Activated T-helper 17 cell treated with anti-CD3 and anti-CD28 coated beads, Interleukin-2, amount 50 U/mL, for 72 hours (primary cell): ENCODE measurements at regions not wholly inside any gene's neighbourhood (a gene's known extent, or its start where the extent isn't known, plus 50 kb on each side); places are given as distances from the start of the nearest gene placed in this dataset.

Source experiments
- ATAC-seq: fragments of 150-1000 bp; cut with Tn5 transposase; replicated peaks from 2 replicates; pipeline ENCODE4 v1.10.0; 2021; ENCODE audit warnings: mild to moderate bottlenecking, moderate library complexity
- H3K27ac Mint-ChIP-seq: one replicate; pipeline ENCODE4 v1.8.0; 2022; ENCODE audit warnings: mixed read lengths
- H3K27me3 Mint-ChIP-seq: one replicate; pipeline ENCODE4 v1.8.0; 2022; ENCODE audit warnings: mixed read lengths
- H3K36me3 Mint-ChIP-seq: one replicate; pipeline ENCODE4 v1.8.0; 2022; ENCODE audit warnings: low read depth, mild to moderate bottlenecking, mixed read lengths
- H3K4me1 Mint-ChIP-seq: one replicate; pipeline ENCODE4 v1.8.0; 2022; ENCODE audit warnings: mixed read lengths
- H3K4me3 Mint-ChIP-seq: one replicate; pipeline ENCODE4 v1.8.0; 2022; ENCODE audit warnings: mild to moderate bottlenecking, mixed read lengths
- H3K9me3 Mint-ChIP-seq: one replicate; pipeline ENCODE4 v1.8.0; 2022; ENCODE audit warnings: mixed read lengths

DNA sequence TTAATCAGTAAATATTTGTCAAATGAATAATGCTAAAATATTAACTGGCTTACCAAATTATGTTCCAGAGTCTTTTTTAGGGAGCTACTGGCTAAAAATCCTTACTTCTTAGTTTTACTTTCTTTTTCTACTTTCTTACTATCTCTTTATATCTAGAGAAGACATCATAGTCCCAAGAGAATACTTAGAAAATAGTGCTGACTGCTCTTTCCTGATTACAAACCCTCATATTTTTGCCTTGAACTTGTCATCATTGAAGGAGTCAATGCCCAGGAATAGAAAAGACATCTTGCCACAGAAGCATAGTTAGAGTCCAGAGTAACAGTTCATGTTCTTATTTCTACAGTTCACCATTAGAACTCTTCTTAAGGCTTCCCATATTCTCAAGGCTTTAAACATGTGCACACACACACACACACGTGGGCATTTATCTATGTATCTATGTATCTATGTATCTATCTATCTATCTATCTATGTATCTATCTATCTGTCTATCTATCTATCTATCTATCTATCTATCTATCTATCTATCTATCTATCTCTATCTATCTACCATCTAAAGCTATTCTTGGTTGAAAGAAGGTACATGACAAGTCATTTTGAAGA lies 654.3 kb downstream of the ANXA1 start:
- no peaks in the 10 kb centered on the region for H3K4me1 Mint-ChIP-seq
- no peaks in the 10 kb centered on the region for H3K36me3 Mint-ChIP-seq
- H3K27ac Mint-ChIP-seq, result no peak overlapping the region
- peaks cover 3% of the 10 kb centered on the region for H3K9me3 Mint-ChIP-seq
- H3K4me3 Mint-ChIP-seq, result no peak overlapping the region
- ATAC-seq, result no peak
- no peaks in the 10 kb centered on the region for H3K27me3 Mint-ChIP-seq

GRCh38 chr9:73806876-73807275 lies 655.2 kb downstream of the ANXA1 start:
- Mint-ChIP-seq H3K4me3 (no peak overlapping the region), H3K4me1 (no peaks in the 10 kb centered on the region), H3K9me3 (peaks cover 3% of the 10 kb centered on the region), H3K27me3 (no peaks in the 10 kb centered on the region), H3K27ac (no peak overlapping the region), H3K36me3 (no peaks in the 10 kb centered on the region)
- ATAC-seq, result no peak

GRCh38 chr9:73807952-73808351 lies 656.3 kb downstream of the ANXA1 start:
- ATAC-seq, result no peak
- H3K9me3 Mint-ChIP-seq, result peaks cover 3% of the 10 kb centered on the region
- H3K4me3 Mint-ChIP-seq, result no peak overlapping the region
- H3K27me3 Mint-ChIP-seq, result no peaks in the 10 kb centered on the region
- H3K27ac Mint-ChIP-seq, result no peak overlapping the region
- no peaks in the 10 kb centered on the region for H3K4me1 Mint-ChIP-seq
- H3K36me3 Mint-ChIP-seq, result no peaks in the 10 kb centered on the region

GRCh38 chr9:73810585-73811215 lies 659.0 kb downstream of the ANXA1 start:
- H3K4me3 Mint-ChIP-seq, result no peak overlapping the region
- no peak overlapping the region for H3K27ac Mint-ChIP-seq
- H3K9me3 Mint-ChIP-seq, result peaks cover 4% of the 10 kb centered on the region
- no peaks in the 10 kb centered on the region for H3K27me3 Mint-ChIP-seq
- H3K36me3 Mint-ChIP-seq, result no peaks in the 10 kb centered on the region
- ATAC-seq, result no peak
- H3K4me1 Mint-ChIP-seq, result no peaks in the 10 kb centered on the region

- H3K9me3 Mint-ChIP-seq, result peaks cover 9% of the 10 kb centered on the region
- H3K4me1 Mint-ChIP-seq, result no peaks in the 10 kb centered on the region
- H3K27me3 Mint-ChIP-seq, result no peaks in the 10 kb centered on the region
- ATAC-seq, result no peak
- no peaks in the 10 kb centered on the region for H3K36me3 Mint-ChIP-seq
- no peak overlapping the region for H3K27ac Mint-ChIP-seq
- H3K4me3 Mint-ChIP-seq, result no peak overlapping the region
Observed at GRCh38 chr9:73813546-73813945, 661.9 kb downstream of the ANXA1 start.

DNA sequence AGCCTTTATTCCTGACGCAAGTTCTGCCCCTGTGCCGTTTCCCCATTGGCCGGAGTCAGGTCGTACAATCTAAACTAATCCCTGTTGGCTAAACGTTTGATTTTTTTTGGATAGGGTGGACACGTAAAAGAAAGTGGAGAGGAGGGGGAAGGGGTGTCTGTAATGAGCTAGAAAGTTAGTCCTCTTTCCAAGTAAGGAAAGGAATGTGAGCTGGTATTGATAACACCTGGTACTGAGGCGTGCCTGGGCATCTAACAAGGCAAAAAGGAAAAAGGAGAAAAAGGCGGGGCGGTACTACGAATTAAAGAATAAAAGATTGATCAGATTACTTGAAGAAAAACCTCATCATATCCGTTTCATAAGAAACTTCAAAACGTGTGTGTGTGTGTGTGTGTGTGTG lies 665.2 kb downstream of the ANXA1 start:
- no peak overlapping the region for H3K27ac Mint-ChIP-seq
- no peaks in the 10 kb centered on the region for H3K36me3 Mint-ChIP-seq
- H3K27me3 Mint-ChIP-seq, result no peaks in the 10 kb centered on the region
- no peak overlapping the region for H3K4me3 Mint-ChIP-seq
- no peaks in the 10 kb centered on the region for H3K4me1 Mint-ChIP-seq
- H3K9me3 Mint-ChIP-seq, result peaks cover 12% of the 10 kb centered on the region
- no peak for ATAC-seq

DNA sequence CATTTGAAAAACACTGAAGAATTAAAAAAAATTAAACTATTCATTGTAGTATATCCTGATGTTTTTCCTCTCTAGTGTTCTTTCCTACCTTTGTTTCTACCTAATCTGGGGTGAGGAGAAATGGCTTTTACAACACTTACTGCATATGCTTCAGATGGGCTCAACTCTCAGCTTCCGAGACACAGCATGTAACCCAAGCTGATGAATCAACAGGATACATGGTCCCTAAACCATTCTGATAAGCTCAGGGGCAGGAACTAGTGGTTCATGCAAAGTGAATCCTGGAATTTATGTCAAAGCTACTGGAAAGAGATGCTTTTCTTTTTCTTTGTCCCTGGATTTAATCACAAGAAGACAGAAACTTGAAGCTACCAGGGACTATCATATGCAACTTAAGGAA lies 672.5 kb upstream of the RORB start:
- H3K36me3 Mint-ChIP-seq, result no peaks in the 10 kb centered on the region
- H3K9me3 Mint-ChIP-seq, result peaks cover 7% of the 10 kb centered on the region
- no peaks in the 10 kb centered on the region for H3K4me1 Mint-ChIP-seq
- no peak overlapping the region for H3K27ac Mint-ChIP-seq
- H3K27me3 Mint-ChIP-seq, result no peaks in the 10 kb centered on the region
- no peak overlapping the region for H3K4me3 Mint-ChIP-seq
- ATAC-seq, result no peak

DNA sequence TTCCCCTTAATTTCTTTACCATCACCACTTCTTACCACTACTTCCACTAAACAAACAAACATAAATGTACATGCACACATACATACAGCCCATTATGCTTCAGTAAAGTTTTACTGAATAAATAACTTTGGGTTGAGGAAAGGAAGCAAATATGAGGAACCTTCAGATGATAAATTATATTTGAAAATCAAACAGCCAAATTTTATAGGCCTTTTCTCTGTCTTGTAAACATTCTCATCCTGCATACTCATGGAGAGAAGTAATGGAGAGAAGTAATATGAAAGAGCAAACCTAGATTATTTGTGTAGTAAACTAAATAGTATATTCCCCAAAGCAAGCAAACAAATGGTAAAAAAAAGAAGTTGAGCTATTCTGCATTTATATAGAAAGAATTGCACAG lies 658.3 kb upstream of the RORB start:
- no peak for ATAC-seq
- Mint-ChIP-seq H3K36me3 (no peaks in the 10 kb centered on the region), H3K9me3 (peaks cover 3% of the 10 kb centered on the region), H3K4me3 (no peak overlapping the region), H3K27ac (no peak overlapping the region), H3K27me3 (no peaks in the 10 kb centered on the region), H3K4me1 (no peaks in the 10 kb centered on the region)

DNA sequence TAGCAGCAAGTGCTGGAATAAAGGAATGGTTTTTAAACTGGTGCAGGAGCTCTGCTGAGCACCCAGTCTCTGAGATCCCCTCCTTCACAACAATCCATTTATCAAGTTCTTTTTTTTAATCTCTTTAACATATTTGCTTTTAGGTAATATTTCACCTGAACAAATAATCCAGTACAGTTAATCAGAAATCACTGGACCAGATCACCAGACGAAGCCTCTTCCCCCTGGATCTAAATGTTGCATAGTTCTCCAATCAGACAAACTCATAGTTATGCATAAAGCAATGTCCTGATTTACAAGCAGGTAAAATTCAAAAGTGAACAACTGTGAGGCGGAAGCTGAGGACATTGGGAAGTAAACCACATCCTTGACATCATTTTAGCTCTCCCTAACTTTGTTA lies 657.7 kb upstream of the RORB start:
- H3K27ac Mint-ChIP-seq, result no peak overlapping the region

GRCh38 chr9:73841018-73841417 lies 656.1 kb upstream of the RORB start:
- no peak overlapping the region for H3K4me3 Mint-ChIP-seq
- H3K27ac Mint-ChIP-seq, result no peak overlapping the region
- no peaks in the 10 kb centered on the region for H3K27me3 Mint-ChIP-seq
- no peaks in the 10 kb centered on the region for H3K36me3 Mint-ChIP-seq
- H3K9me3 Mint-ChIP-seq, result peaks cover 3% of the 10 kb centered on the region
- no peaks in the 10 kb centered on the region for H3K4me1 Mint-ChIP-seq
- no peak for ATAC-seq

More for the DNA sequence above, 657.7 kb upstream of the RORB start:
- no peak for ATAC-seq
- H3K4me3 Mint-ChIP-seq, result no peak overlapping the region
- no peaks in the 10 kb centered on the region for H3K27me3 Mint-ChIP-seq
- H3K9me3 Mint-ChIP-seq, result peaks cover 3% of the 10 kb centered on the region
- no peaks in the 10 kb centered on the region for H3K4me1 Mint-ChIP-seq
- H3K36me3 Mint-ChIP-seq, result no peaks in the 10 kb centered on the region

DNA sequence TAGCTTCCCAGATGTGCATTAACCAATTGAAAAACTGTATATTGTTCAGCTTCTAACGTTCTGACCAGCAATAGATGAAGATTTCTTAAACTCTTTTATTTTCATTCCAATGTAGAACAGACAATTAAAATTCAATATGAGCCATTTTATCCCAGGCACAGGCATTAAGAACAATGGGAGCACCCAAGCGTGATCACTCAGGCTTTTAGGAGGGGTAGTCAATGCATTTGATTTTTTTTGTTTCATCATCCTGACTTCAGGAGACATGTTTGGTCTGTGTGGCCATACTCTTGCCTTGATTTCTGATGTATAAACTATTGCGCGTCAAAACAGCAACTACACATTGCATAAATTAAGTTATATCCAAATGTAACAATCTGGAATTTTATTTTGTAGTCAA lies 653.0 kb upstream of the RORB start:
- H3K27me3 Mint-ChIP-seq, result no peaks in the 10 kb centered on the region
- peaks cover 7% of the 10 kb centered on the region for H3K9me3 Mint-ChIP-seq
- no peak overlapping the region for H3K27ac Mint-ChIP-seq
- no peaks in the 10 kb centered on the region for H3K4me1 Mint-ChIP-seq
- no peak for ATAC-seq
- no peaks in the 10 kb centered on the region for H3K36me3 Mint-ChIP-seq
- H3K4me3 Mint-ChIP-seq, result no peak overlapping the region

GRCh38 chr9:73845539-73845938 lies 651.6 kb upstream of the RORB start:
- Mint-ChIP-seq H3K4me3 (no peak overlapping the region), H3K27me3 (no peaks in the 10 kb centered on the region), H3K36me3 (no peaks in the 10 kb centered on the region), H3K27ac (no peak overlapping the region), H3K4me1 (no peaks in the 10 kb centered on the region), H3K9me3 (peaks cover 4% of the 10 kb centered on the region)
- no peak for ATAC-seq

GRCh38 chr9:73845954-73846690 lies 651.0 kb upstream of the RORB start:
- H3K4me3 Mint-ChIP-seq, result no peak overlapping the region
- H3K36me3 Mint-ChIP-seq, result no peaks in the 10 kb centered on the region
- no peak overlapping the region for H3K27ac Mint-ChIP-seq
- no peaks in the 10 kb centered on the region for H3K4me1 Mint-ChIP-seq
- no peaks in the 10 kb centered on the region for H3K27me3 Mint-ChIP-seq
- ATAC-seq, result no peak
- peaks cover 4% of the 10 kb centered on the region for H3K9me3 Mint-ChIP-seq

- no peak for ATAC-seq
- Mint-ChIP-seq H3K4me3 (no peak overlapping the region), H3K27me3 (no peaks in the 10 kb centered on the region), H3K27ac (no peak overlapping the region), H3K36me3 (no peaks in the 10 kb centered on the region), H3K4me1 (no peaks in the 10 kb centered on the region), H3K9me3 (peaks cover 4% of the 10 kb centered on the region)
Observed at GRCh38 chr9:73847536-73847935, 649.6 kb upstream of the RORB start.

GRCh38 chr9:73853549-73853948 lies 643.6 kb upstream of the RORB start:
- H3K36me3 Mint-ChIP-seq, result no peaks in the 10 kb centered on the region
- no peak overlapping the region for H3K4me3 Mint-ChIP-seq
- no peaks in the 10 kb centered on the region for H3K27me3 Mint-ChIP-seq
- ATAC-seq, result no peak
- H3K27ac Mint-ChIP-seq, result no peak overlapping the region
- no peaks in the 10 kb centered on the region for H3K4me1 Mint-ChIP-seq
- H3K9me3 Mint-ChIP-seq, result peaks cover 5% of the 10 kb centered on the region
